ENCODE measurements at regions not wholly inside any gene's neighbourhood (a gene's known extent, or its start where the extent isn't known, plus 50 kb on each side); places are given as distances from the start of the nearest gene placed in this dataset.

- TF ChIP-seq ZFP1 (CRISPR knock-in tag; IDR thresholded peaks at IDR 0.05) (no peak), FOXA3 (CRISPR knock-in tag; conservative IDR thresholded peaks at IDR 0.05 in 1 of 2, IDR thresholded peaks at IDR 0.05 in 1 of 2) (no peak)
These were observed 166.2 kb downstream of the OMA1 start for GRCh38 chr1:58380345-58380744.

Measured in K562 (cell line).